ENCODE measurements at regions not wholly inside any gene's neighbourhood (a gene's known extent, or its start where the extent isn't known, plus 50 kb on each side); places are given as distances from the start of the nearest gene placed in this dataset.

GRCh38 chr2:57614988-57615387, 431.6 kb upstream of the VRK2 start:
- no peak overlapping the region for H3K4me3 ChIP-seq
- DNase-seq (ENCODE audit: low read depth, low spot score) = no peak
- H3K27ac ChIP-seq = no peak overlapping the region
- TF ChIP-seq EZH2 (IDR thresholded peaks at IDR 0.05) (no peak), FOXP2 (optimal IDR thresholded peaks at IDR 0.05; ENCODE audit: control extremely low read depth, extremely low read length, insufficient read depth) (no peak), POLR2AphosphoS5 (IDR thresholded peaks at IDR 0.05; ENCODE audit: borderline replicate concordance, low read depth, low read length) (no peak)
- H3K36me3 ChIP-seq (ENCODE audit: insufficient read depth, low read length) = no peaks in the 10 kb centered on the region
- no peaks in the 10 kb centered on the region for H3K9me3 ChIP-seq (ENCODE audit: low read depth, low read length)
- no peak overlapping the region for H3K9ac ChIP-seq (ENCODE audit: insufficient read length)

DNA sequence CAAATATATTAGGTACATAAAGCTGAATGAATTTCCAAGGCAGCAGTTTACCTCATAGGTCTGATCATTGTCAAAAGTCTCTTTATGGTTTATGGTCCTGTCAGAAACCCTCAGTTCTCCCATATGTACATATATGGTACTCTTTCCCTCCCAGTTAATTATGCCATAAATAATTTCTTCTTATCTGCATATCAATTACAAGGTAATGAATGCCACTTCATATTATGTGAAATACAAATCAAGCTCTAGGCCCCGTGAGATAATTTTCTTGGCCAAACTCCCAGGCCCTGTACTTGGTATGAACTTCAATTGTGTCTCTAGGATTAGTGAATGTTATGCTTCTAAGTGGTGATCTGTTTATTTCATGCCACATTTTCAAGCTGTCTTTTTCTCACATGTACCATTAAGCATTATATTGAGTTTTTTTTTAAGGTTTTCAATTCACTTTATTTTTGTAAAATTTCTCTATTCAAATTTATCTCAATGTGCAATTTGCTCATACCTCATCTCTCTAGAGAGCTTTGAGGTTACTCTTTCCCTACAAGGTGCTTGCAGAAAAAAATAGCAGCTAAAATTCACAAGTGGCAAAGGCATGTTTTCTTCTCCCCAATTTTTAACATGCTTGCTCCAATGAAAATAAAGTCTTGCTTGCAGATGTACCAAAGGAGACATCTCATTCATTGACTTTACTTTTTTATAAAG, 430.6 kb upstream of the VRK2 start:
- H3K36me3 ChIP-seq (ENCODE audit: insufficient read depth, low read length) = no peaks in the 10 kb centered on the region
- no peak overlapping the region for H3K27ac ChIP-seq
- H3K9ac ChIP-seq (ENCODE audit: insufficient read length) = no peak overlapping the region
- DNase-seq (ENCODE audit: low read depth, low spot score) = no peak
- TF ChIP-seq POLR2AphosphoS5 (IDR thresholded peaks at IDR 0.05; ENCODE audit: borderline replicate concordance, low read depth, low read length) (no peak), FOXP2 (optimal IDR thresholded peaks at IDR 0.05; ENCODE audit: control extremely low read depth, extremely low read length, insufficient read depth) (no peak), EZH2 (IDR thresholded peaks at IDR 0.05) (no peak)
- no peaks in the 10 kb centered on the region for H3K9me3 ChIP-seq (ENCODE audit: low read depth, low read length)
- no peak overlapping the region for H3K4me3 ChIP-seq

GRCh38 chr2:57617318-57617717, 429.3 kb upstream of the VRK2 start:
- Histone ChIP-seq H3K9ac (ENCODE audit: insufficient read length) (no peak overlapping the region), H3K9me3 (ENCODE audit: low read depth, low read length) (no peaks in the 10 kb centered on the region), H3K4me3 (no peak overlapping the region), H3K36me3 (ENCODE audit: insufficient read depth, low read length) (no peaks in the 10 kb centered on the region), H3K27ac (no peak overlapping the region)
- DNase-seq (ENCODE audit: low read depth, low spot score) = no peak
- TF ChIP-seq FOXP2 (optimal IDR thresholded peaks at IDR 0.05; ENCODE audit: control extremely low read depth, extremely low read length, insufficient read depth) = no peak
- no peak for TF ChIP-seq POLR2AphosphoS5 (IDR thresholded peaks at IDR 0.05; ENCODE audit: borderline replicate concordance, low read depth, low read length)
- no peak for TF ChIP-seq EZH2 (IDR thresholded peaks at IDR 0.05)

GRCh38 chr2:57621122-57621663, 425.4 kb upstream of the VRK2 start:
- H3K36me3 ChIP-seq (ENCODE audit: insufficient read depth, low read length) = no peaks in the 10 kb centered on the region
- no peak overlapping the region for H3K4me3 ChIP-seq
- no peaks in the 10 kb centered on the region for H3K9me3 ChIP-seq (ENCODE audit: low read depth, low read length)
- no peak overlapping the region for H3K27ac ChIP-seq
- H3K9ac ChIP-seq (ENCODE audit: insufficient read length) = no peak overlapping the region
- no peak for DNase-seq (ENCODE audit: low read depth, low spot score)
- no peak for TF ChIP-seq FOXP2 (optimal IDR thresholded peaks at IDR 0.05; ENCODE audit: control extremely low read depth, extremely low read length, insufficient read depth)
- TF ChIP-seq POLR2AphosphoS5 (IDR thresholded peaks at IDR 0.05; ENCODE audit: borderline replicate concordance, low read depth, low read length) = no peak
- TF ChIP-seq EZH2 (IDR thresholded peaks at IDR 0.05) = no peak

DNA sequence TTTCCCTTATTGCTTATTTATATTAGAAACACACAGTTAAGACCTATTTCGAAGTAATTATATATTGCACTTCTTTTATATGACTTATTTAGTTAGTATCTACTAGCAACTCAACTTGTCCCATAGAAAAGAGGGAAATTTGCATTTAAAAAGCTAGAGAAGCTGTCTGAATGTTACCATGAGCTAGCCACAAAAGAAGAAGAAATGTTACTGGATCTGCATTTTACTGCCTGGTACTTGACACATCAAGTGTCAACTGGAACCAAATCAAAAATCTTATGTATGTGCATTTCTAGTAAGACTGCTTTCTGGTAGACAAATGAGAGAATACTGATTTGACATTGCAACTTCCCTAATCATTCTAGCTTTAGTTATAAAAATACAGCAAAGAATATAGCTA, 424.6 kb upstream of the VRK2 start:
- no peak for DNase-seq (ENCODE audit: low read depth, low spot score)
- H3K9ac ChIP-seq (ENCODE audit: insufficient read length) = no peak overlapping the region
- no peak overlapping the region for H3K27ac ChIP-seq
- H3K36me3 ChIP-seq (ENCODE audit: insufficient read depth, low read length) = no peaks in the 10 kb centered on the region
- no peak overlapping the region for H3K4me3 ChIP-seq
- no peaks in the 10 kb centered on the region for H3K9me3 ChIP-seq (ENCODE audit: low read depth, low read length)
- TF ChIP-seq EZH2 (IDR thresholded peaks at IDR 0.05) = no peak
- no peak for TF ChIP-seq FOXP2 (optimal IDR thresholded peaks at IDR 0.05; ENCODE audit: control extremely low read depth, extremely low read length, insufficient read depth)
- no peak for TF ChIP-seq POLR2AphosphoS5 (IDR thresholded peaks at IDR 0.05; ENCODE audit: borderline replicate concordance, low read depth, low read length)

GRCh38 chr2:57656198-57656597, 390.4 kb upstream of the VRK2 start:
- H3K9ac ChIP-seq (ENCODE audit: insufficient read length) = no peak overlapping the region
- DNase-seq (ENCODE audit: low read depth, low spot score) = no peak
- no peak overlapping the region for H3K4me3 ChIP-seq
- no peaks in the 10 kb centered on the region for H3K36me3 ChIP-seq (ENCODE audit: insufficient read depth, low read length)
- no peaks in the 10 kb centered on the region for H3K9me3 ChIP-seq (ENCODE audit: low read depth, low read length)
- H3K27ac ChIP-seq = no peak overlapping the region
- no peak for TF ChIP-seq POLR2AphosphoS5 (IDR thresholded peaks at IDR 0.05; ENCODE audit: borderline replicate concordance, low read depth, low read length)
- TF ChIP-seq EZH2 (IDR thresholded peaks at IDR 0.05) = no peak

GRCh38 chr2:57669570-57669969, 377.0 kb upstream of the VRK2 start:
- DNase-seq (ENCODE audit: low read depth, low spot score) = no peak

DNA sequence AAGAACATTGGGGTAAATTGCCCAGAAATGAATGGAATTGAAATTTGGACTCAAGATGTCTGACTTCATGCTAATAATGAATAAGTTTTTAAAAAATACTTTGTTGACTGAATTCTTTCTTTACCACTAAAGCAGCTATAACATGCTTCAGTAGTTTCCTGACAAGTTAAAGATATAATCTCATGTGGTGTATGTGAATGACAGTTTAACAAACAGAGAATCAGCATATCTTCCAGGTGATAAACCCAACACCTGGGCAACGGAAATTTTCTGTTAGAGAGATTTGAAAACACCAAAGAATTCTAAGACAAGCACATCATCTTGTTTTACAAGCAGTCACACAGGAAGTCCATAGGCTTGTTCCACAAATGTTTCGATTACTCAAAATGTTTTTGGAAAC, 372.6 kb upstream of the VRK2 start:
- no peaks in the 10 kb centered on the region for H3K36me3 ChIP-seq (ENCODE audit: insufficient read depth, low read length)
- TF ChIP-seq POLR2AphosphoS5 (IDR thresholded peaks at IDR 0.05; ENCODE audit: borderline replicate concordance, low read depth, low read length) (no peak), FOXP2 (optimal IDR thresholded peaks at IDR 0.05; ENCODE audit: control extremely low read depth, extremely low read length, insufficient read depth) (no peak), EZH2 (IDR thresholded peaks at IDR 0.05) (no peak)
- H3K4me3 ChIP-seq = no peak overlapping the region
- no peaks in the 10 kb centered on the region for H3K9me3 ChIP-seq (ENCODE audit: low read depth, low read length)
- no peak overlapping the region for H3K27ac ChIP-seq
- DNase-seq (ENCODE audit: low read depth, low spot score) = no peak
- no peak overlapping the region for H3K9ac ChIP-seq (ENCODE audit: insufficient read length)

More at GRCh38 chr2:57669570-57669969, 377.0 kb upstream of the VRK2 start:
- H3K9me3 ChIP-seq (ENCODE audit: low read depth, low read length) = no peaks in the 10 kb centered on the region
- H3K4me3 ChIP-seq = no peak overlapping the region
- no peaks in the 10 kb centered on the region for H3K36me3 ChIP-seq (ENCODE audit: insufficient read depth, low read length)
- TF ChIP-seq FOXP2 (optimal IDR thresholded peaks at IDR 0.05; ENCODE audit: control extremely low read depth, extremely low read length, insufficient read depth) (no peak), EZH2 (IDR thresholded peaks at IDR 0.05) (no peak), POLR2AphosphoS5 (IDR thresholded peaks at IDR 0.05; ENCODE audit: borderline replicate concordance, low read depth, low read length) (no peak)
- H3K9ac ChIP-seq (ENCODE audit: insufficient read length) = no peak overlapping the region
- no peak overlapping the region for H3K27ac ChIP-seq

GRCh38 chr2:57674743-57675142, 371.9 kb upstream of the VRK2 start:
- H3K9ac ChIP-seq (ENCODE audit: insufficient read length) = no peak overlapping the region
- H3K36me3 ChIP-seq (ENCODE audit: insufficient read depth, low read length) = no peaks in the 10 kb centered on the region
- TF ChIP-seq FOXP2 (optimal IDR thresholded peaks at IDR 0.05; ENCODE audit: control extremely low read depth, extremely low read length, insufficient read depth) (no peak), POLR2AphosphoS5 (IDR thresholded peaks at IDR 0.05; ENCODE audit: borderline replicate concordance, low read depth, low read length) (no peak), EZH2 (IDR thresholded peaks at IDR 0.05) (no peak)
- no peak for DNase-seq (ENCODE audit: low read depth, low spot score)
- H3K27ac ChIP-seq = no peak overlapping the region
- no peaks in the 10 kb centered on the region for H3K9me3 ChIP-seq (ENCODE audit: low read depth, low read length)
- no peak overlapping the region for H3K4me3 ChIP-seq
